ENCODE measurements at regions not wholly inside any gene's neighbourhood (a gene's known extent, or its start where the extent isn't known, plus 50 kb on each side); places are given as distances from the start of the nearest gene placed in this dataset.

DNA sequence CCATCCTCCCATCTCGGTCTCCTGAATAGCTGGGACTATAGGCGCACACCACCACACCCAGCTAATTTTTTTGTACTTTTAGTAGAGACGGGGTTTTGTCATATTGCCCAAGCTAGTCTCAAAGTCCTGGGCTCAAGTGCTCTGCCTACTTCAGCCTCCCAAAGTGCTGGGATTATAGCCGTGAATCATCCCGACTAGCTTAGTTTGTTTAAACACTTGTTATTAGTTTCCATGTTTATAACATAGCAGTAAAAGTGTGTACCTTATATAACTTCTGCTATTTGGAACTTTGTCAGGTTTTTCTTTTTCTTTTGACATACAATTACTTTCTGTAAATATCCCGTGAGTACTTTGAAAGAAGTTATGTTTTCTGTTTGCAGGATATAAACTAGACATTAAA lies 60.6 kb upstream of the C1orf21 start:
- TF ChIP-seq, protein P1, sequence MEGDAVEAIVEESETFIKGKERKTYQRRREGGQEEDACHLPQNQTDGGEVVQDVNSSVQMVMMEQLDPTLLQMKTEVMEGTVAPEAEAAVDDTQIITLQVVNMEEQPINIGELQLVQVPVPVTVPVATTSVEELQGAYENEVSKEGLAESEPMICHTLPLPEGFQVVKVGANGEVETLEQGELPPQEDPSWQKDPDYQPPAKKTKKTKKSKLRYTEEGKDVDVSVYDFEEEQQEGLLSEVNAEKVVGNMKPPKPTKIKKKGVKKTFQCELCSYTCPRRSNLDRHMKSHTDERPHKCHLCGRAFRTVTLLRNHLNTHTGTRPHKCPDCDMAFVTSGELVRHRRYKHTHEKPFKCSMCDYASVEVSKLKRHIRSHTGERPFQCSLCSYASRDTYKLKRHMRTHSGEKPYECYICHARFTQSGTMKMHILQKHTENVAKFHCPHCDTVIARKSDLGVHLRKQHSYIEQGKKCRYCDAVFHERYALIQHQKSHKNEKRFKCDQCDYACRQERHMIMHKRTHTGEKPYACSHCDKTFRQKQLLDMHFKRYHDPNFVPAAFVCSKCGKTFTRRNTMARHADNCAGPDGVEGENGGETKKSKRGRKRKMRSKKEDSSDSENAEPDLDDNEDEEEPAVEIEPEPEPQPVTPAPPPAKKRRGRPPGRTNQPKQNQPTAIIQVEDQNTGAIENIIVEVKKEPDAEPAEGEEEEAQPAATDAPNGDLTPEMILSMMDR (IDR thresholded peaks at IDR 0.05): no peak
- TF ChIP-seq POLR2A (IDR thresholded peaks at IDR 0.05): no peak

Data from testis (tissue), 2 donors.